Mucosa of descending colon (tissue), 3 donors: ENCODE measurements at regions not wholly inside any gene's neighbourhood (a gene's known extent, or its start where the extent isn't known, plus 50 kb on each side); places are given as distances from the start of the nearest gene placed in this dataset.

Source experiments
- ATAC-seq: fragments of 200-7000 bp; cut with Tn5 transposase; one replicate; pipeline ENCODE4 v1.9.1; 2020; ENCODE audit warnings: mild to moderate bottlenecking, moderate library complexity
- DNase-seq, 3 donors: peaks; one replicate each; pipeline ENCODE4 v3.0.0-alpha.2; 2020
- H3K36me3 ChIP-seq: fragments of 200-600 bp; one replicate; pipeline ENCODE4 v1.8.0; 2021; ENCODE audit warnings: low read depth, mild to moderate bottlenecking
- H3K4me1 ChIP-seq: fragments of 200-600 bp; one replicate; pipeline ENCODE4 v1.8.0; 2021; ENCODE audit warnings: low read depth, mild to moderate bottlenecking
- H3K4me3 ChIP-seq: fragments of 200-600 bp; one replicate; pipeline ENCODE4 v1.8.0; 2021; ENCODE audit warnings: mild to moderate bottlenecking
- H3K9me3 ChIP-seq: fragments of 200-600 bp; one replicate; pipeline ENCODE4 v1.8.0; 2021; ENCODE audit warnings: mild to moderate bottlenecking
- CTCF ChIP-seq: fragments of 200-600 bp; IDR thresholded peaks from one replicate; pipeline ENCODE4 v1.8.0; 2022; ENCODE audit warnings: antibody characterized with exemption, mild to moderate bottlenecking
- intact Hi-C, 2 donors: fragments of 100-400 bp; cut with DNase I in 1 of 2; cut with micrococcal nuclease in 1 of 2; formaldehyde crosslinking; loops; one replicate each; pipeline versions ENCODE4 v1.11.0 to v1.11.1; 2022; cut with DNase I, micrococcal nuclease
- donor health status: DM: no; HTN: no; CAD: no; lungs with moderate emphysema.
- donor health status: DM: no; HTN: no; CAD: no.
- donor health status: DM: no; HTN: yes; CAD: no.

DNA sequence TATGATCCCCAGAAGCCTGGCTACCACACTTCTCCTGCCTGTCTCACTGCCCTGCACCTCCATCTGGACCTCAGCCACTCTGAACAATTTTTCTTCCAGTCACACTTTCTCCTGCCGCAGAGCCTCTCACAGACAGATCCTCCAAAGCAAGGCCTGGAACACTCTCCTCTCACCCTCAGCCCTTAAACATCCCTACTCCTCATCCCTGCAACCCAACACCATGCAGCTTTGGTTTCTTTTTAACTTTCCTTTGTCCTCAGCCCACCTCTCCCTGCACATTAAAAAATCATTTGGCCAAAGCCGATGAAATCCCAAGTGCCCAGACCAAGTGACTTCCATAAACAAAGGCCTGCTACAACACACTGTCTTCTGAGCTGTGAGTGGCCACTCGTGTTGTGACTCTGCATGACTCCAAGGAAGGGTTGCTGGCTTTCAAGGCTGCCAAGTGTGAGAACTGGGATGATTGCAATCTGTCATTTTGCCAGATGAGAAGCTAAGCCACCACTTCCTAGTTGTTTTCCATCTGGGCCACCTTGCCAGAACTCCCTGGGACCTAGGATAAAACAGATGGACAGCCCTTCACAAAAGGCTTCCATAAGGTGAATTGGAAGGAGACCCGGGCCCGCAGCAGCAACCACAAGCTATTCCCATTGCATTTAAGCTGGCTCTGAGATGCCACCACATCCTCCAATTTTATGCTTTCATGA, 144.4 kb upstream of the SSTR4 start:
- no peak for DNase-seq
- Histone ChIP-seq H3K9me3 (no peaks in the 10 kb centered on the region), H3K36me3 (no peaks in the 10 kb centered on the region), H3K4me3 (no peak overlapping the region), H3K4me1 (no peaks in the 10 kb centered on the region)
- TF ChIP-seq CTCF: no peak
- ATAC-seq: no peak
- intact Hi-C loops: no loop called here

DNA sequence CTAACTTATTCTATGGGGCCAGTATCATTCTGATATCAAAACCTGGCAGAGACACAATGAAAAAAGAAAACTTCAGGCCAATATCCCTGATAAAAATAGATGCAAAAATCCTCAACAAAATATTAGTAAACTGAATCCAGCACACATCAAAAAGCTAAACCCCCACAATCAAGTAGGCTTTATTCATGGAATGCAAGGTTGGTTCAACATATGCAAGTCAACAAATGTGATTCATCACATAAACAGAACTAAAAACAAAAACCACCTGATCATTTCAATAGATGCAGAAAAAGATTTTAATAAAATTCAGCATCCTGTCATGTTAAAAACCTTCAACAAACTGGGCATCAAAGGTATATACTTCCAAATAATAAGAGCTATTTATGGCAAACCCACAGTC, 133.9 kb upstream of the SSTR4 start:
- H3K4me3 ChIP-seq: no peak overlapping the region
- DNase-seq: no peak
- TF ChIP-seq CTCF: no peak
- intact Hi-C loops: no loop called here
- no peak for ATAC-seq
- peaks cover 4% of the 10 kb centered on the region for H3K9me3 ChIP-seq
- H3K4me1 ChIP-seq: no peaks in the 10 kb centered on the region
- H3K36me3 ChIP-seq: no peaks in the 10 kb centered on the region

DNA sequence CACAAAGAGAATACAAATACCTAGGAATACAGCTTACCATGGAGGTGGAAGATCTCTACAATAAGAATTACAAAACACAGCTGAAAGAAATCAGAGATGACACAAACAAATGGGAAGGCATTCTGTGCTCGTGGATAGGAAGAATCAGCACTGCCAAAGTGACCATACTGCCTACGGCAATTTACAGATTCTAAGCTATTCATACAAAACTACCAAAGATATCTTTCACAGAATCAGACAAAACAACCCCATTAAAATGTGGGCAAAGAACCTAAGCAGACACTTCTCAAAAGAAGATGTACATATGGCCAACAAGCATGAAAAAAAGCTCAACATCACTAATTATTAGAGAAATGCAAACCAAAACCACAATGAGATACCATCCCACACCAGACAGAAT, 133.2 kb upstream of the SSTR4 start:
- intact Hi-C loops: no loop called here
- TF ChIP-seq CTCF: no peak
- H3K9me3 ChIP-seq: peaks cover 4% of the 10 kb centered on the region

GRCh38 chr20:22904386-22904785, 130.7 kb upstream of the SSTR4 start:
- no peak for TF ChIP-seq CTCF
- H3K4me1 ChIP-seq: no peaks in the 10 kb centered on the region
- H3K4me3 ChIP-seq: no peak overlapping the region
- peaks cover 4% of the 10 kb centered on the region for H3K9me3 ChIP-seq
- H3K36me3 ChIP-seq: no peaks in the 10 kb centered on the region
- ATAC-seq: no peak
- no peak for DNase-seq
- intact Hi-C loops: no loop called here

More for the DNA sequence above, 133.2 kb upstream of the SSTR4 start:
- no peak for DNase-seq
- no peak for ATAC-seq
- Histone ChIP-seq H3K4me1 (no peaks in the 10 kb centered on the region), H3K4me3 (no peak overlapping the region), H3K36me3 (no peaks in the 10 kb centered on the region)

- no peaks in the 10 kb centered on the region for H3K4me1 ChIP-seq
- no peak for DNase-seq
- H3K9me3 ChIP-seq: peaks cover 4% of the 10 kb centered on the region
- ATAC-seq: no peak
- intact Hi-C loops: no loop called here
- H3K36me3 ChIP-seq: no peaks in the 10 kb centered on the region
- no peak for TF ChIP-seq CTCF
- H3K4me3 ChIP-seq: no peak overlapping the region
Observed at GRCh38 chr20:22904905-22905304, 130.2 kb upstream of the SSTR4 start.

- intact Hi-C loops: no loop called here
- no peak for TF ChIP-seq CTCF
- peak in 1 of 3 donors; percentile 12 for DNase-seq
Observed at GRCh38 chr20:22905658-22906057, 129.5 kb upstream of the SSTR4 start.

More at GRCh38 chr20:22905658-22906057, 129.5 kb upstream of the SSTR4 start:
- ATAC-seq: no peak
- H3K4me1 ChIP-seq: no peaks in the 10 kb centered on the region
- no peak overlapping the region for H3K4me3 ChIP-seq
- no peaks in the 10 kb centered on the region for H3K36me3 ChIP-seq
- peaks cover 4% of the 10 kb centered on the region for H3K9me3 ChIP-seq
